CD4-positive, alpha-beta T cell (primary cell): ENCODE measurements at regions not wholly inside any gene's neighbourhood (a gene's known extent, or its start where the extent isn't known, plus 50 kb on each side); places are given as distances from the start of the nearest gene placed in this dataset.

Experiments used
- ATAC-seq: fragments of 200-7000 bp; cut with Tn5 transposase; one replicate; pipeline ENCODE4 v1.10.0; 2022; ENCODE audit warnings: mild to moderate bottlenecking; ENCODE audit not compliant: poor library complexity
- CTCF ChIA-PET: fragments of 350-600 bp; sonication (Branson Sonifier 250); formaldehyde crosslinking; loops from one replicate; lab custom pipeline; 2021; ENCODE audit warnings: antibody characterized with exemption, inconsistent platforms; lab: Charles Lee
- POLR2A ChIA-PET: fragments of 350-600 bp; sonication (Branson Sonifier 250); formaldehyde crosslinking; loops from one replicate; lab custom pipeline; 2021; ENCODE audit warnings: antibody characterized with exemption, inconsistent platforms; lab: Charles Lee
- DNase-seq, 14 experiments: peaks; one replicate each; pipeline ENCODE4 v3.0.0-alpha.2; 2013 to 2020; ENCODE audit warnings: mixed read lengths in 2 of 14
- H3K27ac ChIP-seq, 2 donors: one replicate each; pipeline versions ENCODE4 v1.5.1 to v1.7.0; 2013; ENCODE audit warnings: low read length in 2 of 2, low read depth in 1 of 2, mild to moderate bottlenecking in 1 of 2
- H3K27me3 ChIP-seq, 2 experiments: 1 replicate in 1 of 2; 2 replicates in 1 of 2; pipeline versions ENCODE4 v1.6.1 to v1.7.0; 2013; ENCODE audit warnings: low read length in 2 of 2, control low read depth in 1 of 2, mild to moderate bottlenecking in 1 of 2, moderate library complexity in 1 of 2; ENCODE audit not compliant: insufficient read depth in 2 of 2, control insufficient read depth in 1 of 2
- H3K36me3 ChIP-seq: one replicate; pipeline ENCODE4 v1.6.1; 2013; ENCODE audit warnings: low read length, control low read depth; ENCODE audit not compliant: insufficient read depth
- H3K4me1 ChIP-seq: one replicate; pipeline ENCODE4 v1.6.1; 2013; ENCODE audit warnings: low read length, control low read depth; ENCODE audit not compliant: insufficient read depth
- H3K4me3 ChIP-seq: one replicate; pipeline ENCODE4 v1.5.1; 2013; ENCODE audit warnings: mild to moderate bottlenecking, low read length, moderate library complexity
- H3K9me3 ChIP-seq, 2 experiments: 1 replicate in 1 of 2; 2 replicates in 1 of 2; pipeline versions ENCODE4 v1.6.1 to v1.7.0; 2013; ENCODE audit warnings: low read length in 2 of 2, mild to moderate bottlenecking in 2 of 2, control low read depth in 1 of 2, moderate library complexity in 1 of 2; ENCODE audit not compliant: control insufficient read depth in 1 of 2, insufficient read depth in 1 of 2
- H3K27ac Mint-ChIP-seq: one replicate; pipeline ENCODE4 v1.8.0; 2020; ENCODE audit warnings: mixed read lengths
- H3K27me3 Mint-ChIP-seq: one replicate; pipeline ENCODE4 v1.8.0; 2021; ENCODE audit warnings: mixed read lengths
- H3K36me3 Mint-ChIP-seq: one replicate; pipeline ENCODE4 v1.8.0; 2021; ENCODE audit warnings: low read depth, mixed read lengths
- H3K4me1 Mint-ChIP-seq: one replicate; pipeline ENCODE4 v1.8.0; 2021; ENCODE audit warnings: low read depth, mixed read lengths
- H3K4me3 Mint-ChIP-seq: one replicate; pipeline ENCODE4 v1.8.0; 2020; ENCODE audit warnings: mild to moderate bottlenecking, mixed read lengths
- H3K9me3 Mint-ChIP-seq: one replicate; pipeline ENCODE4 v1.8.0; 2020; ENCODE audit warnings: mixed read lengths
- intact Hi-C, 2 experiments: fragments of 100-400 bp; cut with DNase I in 1 of 2; cut with micrococcal nuclease in 1 of 2; formaldehyde crosslinking; loops; one replicate each; pipeline versions ENCODE4 v1.15.1 to v1.9.0; 2023 to 2025; cut with DNase I, micrococcal nuclease
- TF ChIP-seq, protein P1 (sequence below): fragments of 200-600 bp; IDR thresholded peaks from one replicate; pipeline ENCODE4 v1.8.0; 2022; ENCODE audit warnings: antibody characterized with exemption, mild to moderate bottlenecking

DNA sequence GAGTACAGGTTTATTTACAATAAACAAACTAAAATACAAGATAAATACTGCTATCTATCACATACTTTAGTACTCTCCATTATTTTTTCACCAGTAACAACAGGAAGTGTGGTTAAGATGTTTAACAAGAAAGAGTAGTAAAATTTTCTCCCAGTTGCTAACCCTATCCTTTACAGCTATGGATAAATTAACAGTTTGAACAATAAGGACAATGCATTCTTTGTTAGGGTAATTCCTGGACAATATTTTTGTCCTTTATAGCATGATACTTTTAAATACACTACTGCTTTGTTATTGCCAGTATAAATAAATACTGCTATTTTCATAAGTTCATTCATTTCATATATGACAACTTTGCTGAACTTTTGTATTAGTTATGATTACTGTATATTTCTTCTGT is 630.2 kb upstream of the ATXN8OS start:
- Histone ChIP-seq H3K36me3 (no peaks in the 10 kb centered on the region), H3K27ac (no peak overlapping the region), H3K4me1 (no peaks in the 10 kb centered on the region), H3K4me3 (no peak overlapping the region), H3K27me3 (no peaks in the 10 kb centered on the region), H3K9me3 (peaks cover 0 to 7% of the 10 kb centered on the region in 2 experiments)
- no peak for ATAC-seq
- POLR2A ChIA-PET, result no interaction called here
- TF ChIP-seq, protein P1, sequence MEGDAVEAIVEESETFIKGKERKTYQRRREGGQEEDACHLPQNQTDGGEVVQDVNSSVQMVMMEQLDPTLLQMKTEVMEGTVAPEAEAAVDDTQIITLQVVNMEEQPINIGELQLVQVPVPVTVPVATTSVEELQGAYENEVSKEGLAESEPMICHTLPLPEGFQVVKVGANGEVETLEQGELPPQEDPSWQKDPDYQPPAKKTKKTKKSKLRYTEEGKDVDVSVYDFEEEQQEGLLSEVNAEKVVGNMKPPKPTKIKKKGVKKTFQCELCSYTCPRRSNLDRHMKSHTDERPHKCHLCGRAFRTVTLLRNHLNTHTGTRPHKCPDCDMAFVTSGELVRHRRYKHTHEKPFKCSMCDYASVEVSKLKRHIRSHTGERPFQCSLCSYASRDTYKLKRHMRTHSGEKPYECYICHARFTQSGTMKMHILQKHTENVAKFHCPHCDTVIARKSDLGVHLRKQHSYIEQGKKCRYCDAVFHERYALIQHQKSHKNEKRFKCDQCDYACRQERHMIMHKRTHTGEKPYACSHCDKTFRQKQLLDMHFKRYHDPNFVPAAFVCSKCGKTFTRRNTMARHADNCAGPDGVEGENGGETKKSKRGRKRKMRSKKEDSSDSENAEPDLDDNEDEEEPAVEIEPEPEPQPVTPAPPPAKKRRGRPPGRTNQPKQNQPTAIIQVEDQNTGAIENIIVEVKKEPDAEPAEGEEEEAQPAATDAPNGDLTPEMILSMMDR, result no peak
- Mint-ChIP-seq H3K4me1 (no peaks in the 10 kb centered on the region), H3K36me3 (no peaks in the 10 kb centered on the region), H3K9me3 (peaks cover 7% of the 10 kb centered on the region), H3K4me3 (no peak overlapping the region), H3K27ac (no peak overlapping the region), H3K27me3 (no peaks in the 10 kb centered on the region)
- intact Hi-C loops, result no loop called here
- CTCF ChIA-PET, result no interaction called here
- no peak for DNase-seq

DNA sequence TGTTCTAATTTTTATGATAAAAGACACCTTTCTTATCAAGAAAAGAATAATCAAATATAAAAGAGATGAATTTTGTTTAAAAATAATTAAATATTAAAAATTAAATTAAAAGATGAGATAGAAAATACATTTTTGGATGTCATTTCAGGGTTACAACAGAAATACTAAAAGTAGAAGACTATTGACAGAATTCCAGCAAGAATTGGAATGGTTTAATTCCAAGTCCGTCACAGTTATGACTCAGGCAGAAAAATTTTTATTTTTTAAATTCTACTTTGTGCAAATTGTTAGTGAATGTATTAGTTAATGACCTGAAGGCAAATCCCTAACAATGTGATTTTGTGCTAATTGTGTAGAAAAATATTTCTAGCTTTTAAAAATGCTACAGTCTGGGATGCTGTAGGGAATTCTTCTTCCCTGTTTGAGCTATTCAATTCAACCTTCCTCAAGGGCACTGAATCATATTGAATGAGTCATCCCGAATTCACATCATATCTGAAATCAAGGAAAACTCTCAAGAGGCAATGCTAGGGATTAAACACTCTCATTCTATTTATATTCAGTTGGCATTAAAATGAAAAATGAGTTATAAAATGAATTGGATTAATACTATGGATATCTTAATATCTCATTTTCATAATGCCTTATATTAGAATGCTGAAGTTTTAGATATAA is 633.5 kb upstream of the ATXN8OS start:
- Histone ChIP-seq H3K27me3 (no peaks in the 10 kb centered on the region), H3K36me3 (no peaks in the 10 kb centered on the region), H3K4me1 (no peaks in the 10 kb centered on the region), H3K4me3 (no peak overlapping the region), H3K9me3 (peaks cover 0 to 11% of the 10 kb centered on the region in 2 experiments), H3K27ac (no peak overlapping the region)
- H3K27me3 Mint-ChIP-seq, result no peaks in the 10 kb centered on the region
- POLR2A ChIA-PET, result no interaction called here
- H3K4me3 Mint-ChIP-seq, result no peak overlapping the region
- TF ChIP-seq, protein P1, result no peak
- H3K4me1 Mint-ChIP-seq, result no peaks in the 10 kb centered on the region
- CTCF ChIA-PET, result interaction anchor here (0.9 kb wide), 1 partner anchor 16 kb away, joined by 3 read pairs; no protein-coding TSS in a partner anchor
- H3K36me3 Mint-ChIP-seq, result no peaks in the 10 kb centered on the region
- ATAC-seq (no peak), DNase-seq (no peak)
- intact Hi-C loops, result no loop called here
- peaks cover 3% of the 10 kb centered on the region for H3K9me3 Mint-ChIP-seq
- no peak overlapping the region for H3K27ac Mint-ChIP-seq

DNA sequence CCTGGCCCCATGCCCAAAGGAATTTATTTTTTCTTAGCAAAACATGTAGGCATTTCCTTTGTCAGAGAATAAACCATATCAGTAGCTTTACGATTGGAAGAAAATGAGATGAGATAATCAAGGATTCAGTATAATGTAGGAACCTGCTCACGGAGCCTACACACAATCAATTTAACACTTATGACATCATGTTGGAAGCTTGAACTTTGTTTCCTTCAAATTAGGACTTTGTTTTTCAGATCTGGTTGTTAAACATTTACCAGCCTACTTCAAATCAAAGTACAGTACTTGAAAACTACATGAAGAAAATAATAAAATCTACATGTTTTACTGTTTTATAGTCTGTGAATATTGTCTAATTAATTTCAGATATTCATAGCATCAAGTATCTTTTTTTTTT is 639.0 kb upstream of the ATXN8OS start:
- no peak for ATAC-seq
- POLR2A ChIA-PET, result no interaction called here

More for the DNA sequence above, 639.0 kb upstream of the ATXN8OS start:
- H3K27ac Mint-ChIP-seq, result no peak overlapping the region
- H3K36me3 ChIP-seq, result no peaks in the 10 kb centered on the region
- DNase-seq, result no peak
- CTCF ChIA-PET, result no interaction called here
- H3K4me3 Mint-ChIP-seq, result no peak overlapping the region
- TF ChIP-seq, protein P1, result no peak
- no peaks in the 10 kb centered on the region for H3K36me3 Mint-ChIP-seq
- peaks cover 0 to 6% of the 10 kb centered on the region in 2 experiments for H3K9me3 ChIP-seq
- H3K9me3 Mint-ChIP-seq, result peaks cover 5% of the 10 kb centered on the region
- no peaks in the 10 kb centered on the region for H3K4me1 Mint-ChIP-seq
- H3K4me3 ChIP-seq, result no peak overlapping the region
- no peak overlapping the region for H3K27ac ChIP-seq
- intact Hi-C loops, result no loop called here
- H3K27me3 ChIP-seq, result no peaks in the 10 kb centered on the region
- no peaks in the 10 kb centered on the region for H3K27me3 Mint-ChIP-seq
- no peaks in the 10 kb centered on the region for H3K4me1 ChIP-seq
